Neuronal stem cell (in vitro differentiated cells): ENCODE measurements at regions not wholly inside any gene's neighbourhood (a gene's known extent, or its start where the extent isn't known, plus 50 kb on each side); places are given as distances from the start of the nearest gene placed in this dataset.
"Not testable (repeated sequence)": the region's sequence is repeated elsewhere in the genome, so short reads cannot be mapped to it uniquely, and the experiment has no call there.

Experiments used
- DNase-seq: peaks from one replicate; pipeline ENCODE4 v3.0.0-alpha.2; 2013; ENCODE audit warnings: low spot score
- H2AFZ ChIP-seq: one replicate; pipeline ENCODE4 v1.6.1; 2013; ENCODE audit warnings: mild to moderate bottlenecking, low read length, inconsistent platforms
- H2AK5ac ChIP-seq: 2 replicates; pipeline ENCODE4 v1.6.1; 2013; ENCODE audit warnings: low read depth, mild to moderate bottlenecking, inconsistent platforms, low read length, moderate library complexity, mixed read lengths
- H2BK120ac ChIP-seq: 2 replicates; pipeline ENCODE4 v1.6.1; 2013; ENCODE audit warnings: low read depth, mild to moderate bottlenecking, inconsistent platforms, low read length, moderate library complexity, mixed read lengths
- H2BK12ac ChIP-seq: one replicate; pipeline ENCODE4 v1.6.1; 2013; ENCODE audit warnings: low read length, inconsistent platforms
- H2BK15ac ChIP-seq: 2 replicates; pipeline ENCODE4 v1.6.1; 2013; ENCODE audit warnings: mild to moderate bottlenecking, low read length, inconsistent platforms, mixed read lengths
- H2BK5ac ChIP-seq: one replicate; pipeline ENCODE4 v1.6.1; 2013; ENCODE audit warnings: inconsistent platforms, mild to moderate bottlenecking, low read length, moderate library complexity
- H3K14ac ChIP-seq: one replicate; pipeline ENCODE4 v1.6.1; 2013; ENCODE audit warnings: low read length, inconsistent platforms
- H3K18ac ChIP-seq: 2 replicates; pipeline ENCODE4 v1.6.1; 2013; ENCODE audit warnings: low read length, inconsistent platforms
- H3K23ac ChIP-seq: 2 replicates; pipeline ENCODE4 v1.6.1; 2013; ENCODE audit warnings: low read depth, mild to moderate bottlenecking, mixed read lengths, low read length, inconsistent platforms; ENCODE audit not compliant: poor library complexity
- H3K27ac ChIP-seq: replicated peaks from 3 replicates; pipeline ENCODE4 v1.5.1; 2013; ENCODE audit warnings: low read length, inconsistent platforms
- H3K27me3 ChIP-seq, 3 experiments: 2 replicates each; pipeline ENCODE4 v1.6.1; 2013; ENCODE audit warnings: low read length in 3 of 3, mild to moderate bottlenecking in 2 of 3, inconsistent platforms in 1 of 3, low read depth in 1 of 3, mixed read lengths in 1 of 3, moderate library complexity in 1 of 3; ENCODE audit not compliant: control insufficient read depth in 3 of 3, insufficient read depth in 3 of 3
- H3K36me3 ChIP-seq, 2 donors: replicated peaks in 1 of 2; 2 replicates each; pipeline ENCODE4 v1.6.1; 2013; ENCODE audit warnings: low read length in 2 of 2; ENCODE audit not compliant: control insufficient read depth in 2 of 2, insufficient read depth in 2 of 2
- H3K4ac ChIP-seq: 2 replicates; pipeline ENCODE4 v1.6.1; 2013; ENCODE audit warnings: inconsistent platforms, mild to moderate bottlenecking, low read length, moderate library complexity
- H3K4me1 ChIP-seq, 2 donors: 1 replicate in 1 of 2; 2 replicates in 1 of 2; pipeline ENCODE4 v1.6.1; 2013; ENCODE audit warnings: low read length in 2 of 2, low read depth in 1 of 2; ENCODE audit not compliant: control insufficient read depth in 2 of 2, insufficient read depth in 1 of 2
- H3K4me2 ChIP-seq: one replicate; pipeline ENCODE4 v1.6.1; 2013; ENCODE audit warnings: mild to moderate bottlenecking, low read length, inconsistent platforms; ENCODE audit not compliant: insufficient read depth, poor library complexity, severe bottlenecking
- H3K4me3 ChIP-seq, 2 donors: 2 replicates each; pipeline ENCODE4 v1.5.1; 2013; ENCODE audit warnings: low read length in 2 of 2, mild to moderate bottlenecking in 2 of 2, inconsistent platforms in 1 of 2, moderate library complexity in 1 of 2
- H3K79me1 ChIP-seq: one replicate; pipeline ENCODE4 v1.6.1; 2013; ENCODE audit warnings: low read depth, mild to moderate bottlenecking, inconsistent platforms, low read length, moderate library complexity
- H3K9ac ChIP-seq: one replicate; pipeline ENCODE4 v1.6.1; 2013; ENCODE audit warnings: mild to moderate bottlenecking, low read depth, low read length, inconsistent platforms; ENCODE audit not compliant: poor library complexity
- H3K9me3 ChIP-seq, 2 donors: replicated peaks in 1 of 2; 2 replicates each; pipeline versions ENCODE3 to v1.6.1; 2013; ENCODE audit warnings: low read length in 2 of 2, mild to moderate bottlenecking in 2 of 2, inconsistent platforms in 1 of 2, low read depth in 1 of 2, mixed read lengths in 1 of 2, moderate library complexity in 1 of 2; ENCODE audit not compliant: control insufficient read depth in 2 of 2, insufficient read depth in 1 of 2
- H4K8ac ChIP-seq: one replicate; pipeline ENCODE4 v1.6.1; 2013; ENCODE audit warnings: low read depth, mild to moderate bottlenecking, inconsistent platforms, low read length, moderate library complexity
- H4K91ac ChIP-seq: one replicate; pipeline ENCODE4 v1.6.1; 2013; ENCODE audit warnings: low read length, low read depth, mild to moderate bottlenecking, inconsistent platforms; ENCODE audit not compliant: poor library complexity
- WGBS, 2 donors: extraction: QIAGEN DNeasy Blood & Tissue Kit; methylation state at CpG; one replicate each; pipeline ENCODE4 v1.1.7; 2013; ENCODE audit warnings: missing lambda C conversion rate in 2 of 2, mixed read lengths in 1 of 2; ENCODE audit not compliant: insufficient read length in 2 of 2, insufficient replicate concordance in 1 of 2; ENCODE audit errors: extremely low coverage in 2 of 2; 5-methylcytosine and 5-hydroxymethylcytosine counted together

DNA sequence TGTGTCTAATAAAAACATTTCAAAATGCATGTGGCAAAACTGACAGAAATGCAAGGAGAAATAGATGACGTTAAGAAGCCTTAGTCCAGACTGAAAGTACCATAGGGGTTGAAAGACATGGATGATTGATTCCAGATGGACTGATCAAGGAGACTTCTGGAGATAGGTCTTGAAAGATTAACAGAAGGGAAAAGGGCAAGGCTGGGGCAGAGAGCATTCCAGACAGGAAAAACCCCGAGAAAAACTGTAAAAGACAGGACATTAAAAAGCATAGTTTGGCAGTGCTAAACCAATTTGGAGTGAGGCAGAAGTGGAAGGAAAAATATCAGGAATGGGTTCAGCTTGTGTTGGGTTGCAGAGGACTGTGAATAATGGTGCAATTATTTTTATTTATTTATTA lies 375.2 kb upstream of the SGO1 start:
- no peak overlapping the region for H3K23ac ChIP-seq
- H4K8ac ChIP-seq = no peak overlapping the region
- no peak overlapping the region for H2BK120ac ChIP-seq
- no peak overlapping the region for H4K91ac ChIP-seq
- H2BK15ac ChIP-seq = no peak overlapping the region
- no peak overlapping the region for H3K4ac ChIP-seq
- no peak overlapping the region for H3K27ac ChIP-seq
- H3K4me1 ChIP-seq = no peaks in the 10 kb centered on the region
- no peak overlapping the region for H2AFZ ChIP-seq
- WGBS, 2 donors = no CpG with 5 or more reads among the region's 2 CpGs
- H2BK12ac ChIP-seq = no peak overlapping the region
- H3K79me1 ChIP-seq = no peaks in the 10 kb centered on the region
- H3K18ac ChIP-seq = no peak overlapping the region
- no peak overlapping the region for H3K9ac ChIP-seq
- no peak overlapping the region for H2BK5ac ChIP-seq
- no peak for DNase-seq
- H3K36me3 ChIP-seq = no peaks in the 10 kb centered on the region
- no peak overlapping the region for H3K4me3 ChIP-seq
- no peak overlapping the region for H2AK5ac ChIP-seq
- H3K4me2 ChIP-seq = no peak overlapping the region
- H3K9me3 ChIP-seq = no peaks in the 10 kb centered on the region
- no peaks in the 10 kb centered on the region for H3K27me3 ChIP-seq
- H3K14ac ChIP-seq = no peak overlapping the region

DNA sequence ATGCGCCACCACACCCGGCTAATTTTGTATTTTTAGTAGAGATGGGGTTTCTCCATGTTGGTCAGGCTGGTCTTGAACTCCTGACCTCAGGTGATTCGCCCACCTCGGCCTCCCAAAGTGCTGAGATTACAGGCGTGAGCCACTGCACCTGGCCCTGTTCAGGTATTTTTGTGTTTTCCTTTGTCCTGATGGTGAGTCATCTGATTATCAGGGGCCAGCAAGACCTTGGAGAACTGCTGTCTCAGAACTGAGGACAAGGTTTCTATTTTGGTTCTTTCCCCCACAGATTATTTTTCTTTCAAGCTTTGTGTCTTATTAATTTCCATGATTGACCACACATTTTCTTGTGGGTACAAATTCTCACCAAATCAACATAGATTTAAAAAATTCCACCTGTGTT lies 374.4 kb upstream of the SGO1 start:
- H3K4me3 ChIP-seq, H3K9ac ChIP-seq, H2BK15ac ChIP-seq, H3K4ac ChIP-seq, H3K27ac ChIP-seq, H4K8ac ChIP-seq, H3K18ac ChIP-seq, H2BK12ac ChIP-seq, DNase-seq, H2AK5ac ChIP-seq, H3K4me2 ChIP-seq, H3K4me1 ChIP-seq, H3K79me1 ChIP-seq, H2BK120ac ChIP-seq, H4K91ac ChIP-seq, H3K14ac ChIP-seq, H2AFZ ChIP-seq, H3K36me3 ChIP-seq, H2BK5ac ChIP-seq, H3K9me3 ChIP-seq, H3K23ac ChIP-seq, H3K27me3 ChIP-seq: not testable (repeated sequence)
- WGBS, 2 donors = no CpG with 5 or more reads among the region's 5 CpGs

DNA sequence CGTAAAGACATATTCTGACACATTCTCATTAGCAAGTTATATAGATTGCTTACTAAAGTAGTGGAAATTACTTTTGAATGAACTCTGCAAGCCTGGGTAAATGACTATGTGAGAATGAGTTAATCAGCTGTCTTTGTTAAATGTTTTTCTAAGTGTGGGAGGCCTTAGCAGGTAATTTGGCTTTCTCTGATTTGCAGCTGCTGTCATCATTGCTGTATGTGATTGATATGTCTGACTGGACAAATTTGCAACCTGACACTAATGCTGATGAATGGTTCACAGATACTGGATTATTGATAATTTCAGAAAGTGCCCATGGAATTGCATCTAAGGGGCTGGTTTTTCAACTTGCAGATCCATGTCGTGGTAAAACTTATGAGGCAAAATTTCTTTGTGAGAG lies 372.2 kb upstream of the SGO1 start:
- no CpG with 5 or more reads among the region's 2 CpGs for WGBS, 2 donors
- H3K23ac ChIP-seq = no peak overlapping the region
- no peaks in the 10 kb centered on the region for H3K79me1 ChIP-seq

DNA sequence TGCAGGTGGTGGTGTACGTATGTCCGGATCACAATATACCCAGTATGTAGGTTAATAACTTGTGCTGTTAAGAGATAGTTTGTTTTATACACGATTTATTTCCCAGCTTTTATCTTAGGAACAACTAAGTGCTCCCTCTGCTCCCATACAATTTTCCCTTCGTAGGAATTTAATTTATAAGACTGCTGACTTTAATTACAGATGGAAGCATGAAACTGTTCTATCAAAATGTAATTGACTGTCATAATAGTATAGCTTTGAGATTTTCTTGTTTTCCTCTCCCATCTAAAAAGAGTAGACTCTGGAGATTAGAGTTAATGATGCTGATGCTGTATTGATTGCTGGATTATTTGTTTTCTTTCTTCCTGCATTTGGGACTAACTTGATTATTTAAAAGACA lies 370.7 kb upstream of the SGO1 start:
- no peak overlapping the region for H3K14ac ChIP-seq
- H2AK5ac ChIP-seq = no peak overlapping the region
- H3K27me3 ChIP-seq = no peaks in the 10 kb centered on the region
- H4K91ac ChIP-seq = no peak overlapping the region
- no peak overlapping the region for H2BK120ac ChIP-seq
- no peak overlapping the region for H2BK5ac ChIP-seq
- no CpG with 5 or more reads among the region's 4 CpGs for whole genome bisulfite sequencing, 2 donors
- H3K23ac ChIP-seq = no peak overlapping the region
- no peaks in the 10 kb centered on the region for H3K36me3 ChIP-seq
- H4K8ac ChIP-seq = no peak overlapping the region
- H3K9me3 ChIP-seq = peaks cover 0 to 2% of the 10 kb centered on the region in 2 donors
- no peaks in the 10 kb centered on the region for H3K4me1 ChIP-seq
- no peak overlapping the region for H3K4ac ChIP-seq
- H3K18ac ChIP-seq = no peak overlapping the region
- H3K79me1 ChIP-seq = no peaks in the 10 kb centered on the region
- H3K9ac ChIP-seq = no peak overlapping the region
- H3K4me2 ChIP-seq = no peak overlapping the region
- no peak overlapping the region for H2AFZ ChIP-seq
- H3K4me3 ChIP-seq = no peak overlapping the region
- H2BK15ac ChIP-seq = no peak overlapping the region
- no peak overlapping the region for H2BK12ac ChIP-seq
- no peak overlapping the region for H3K27ac ChIP-seq
- DNase-seq = no peak

More for the DNA sequence above, 372.2 kb upstream of the SGO1 start:
- Histone ChIP-seq H2BK5ac (no peak overlapping the region), H4K91ac (no peak overlapping the region), H3K9ac (no peak overlapping the region), H2BK12ac (no peak overlapping the region), H3K36me3 (no peaks in the 10 kb centered on the region), H3K4ac (no peak overlapping the region), H2BK15ac (no peak overlapping the region), H3K27me3 (no peaks in the 10 kb centered on the region), H2AK5ac (no peak overlapping the region), H2AFZ (no peak overlapping the region), H3K27ac (no peak overlapping the region), H3K4me2 (no peak overlapping the region), H2BK120ac (no peak overlapping the region), H3K14ac (no peak overlapping the region), H3K4me1 (no peaks in the 10 kb centered on the region), H3K18ac (no peak overlapping the region), H3K4me3 (no peak overlapping the region), H3K9me3 (no peaks in the 10 kb centered on the region), H4K8ac (no peak overlapping the region)
- no peak for DNase-seq
